Immature natural killer cell (primary cell): ENCODE measurements at regions not wholly inside any gene's neighbourhood (a gene's known extent, or its start where the extent isn't known, plus 50 kb on each side); places are given as distances from the start of the nearest gene placed in this dataset.
A peak's percentile ranks its signal among the peaks of the same experiment; 100 is the strongest.
"Not testable (repeated sequence)": the region's sequence is repeated elsewhere in the genome, so short reads cannot be mapped to it uniquely, and the experiment has no call there.

Experiments
- DNase-seq, 3 donors: peaks; one replicate each; pipeline ENCODE4 v3.0.0; 2022; ENCODE audit warnings: mixed read lengths in 1 of 3
- H3K27ac Mint-ChIP-seq, 6 donors: one replicate each; pipeline ENCODE4 v1.8.0; 2020; ENCODE audit warnings: mixed read lengths in 6 of 6, mild to moderate bottlenecking in 5 of 6, inconsistent platforms in 4 of 6, moderate library complexity in 3 of 6
- H3K27me3 Mint-ChIP-seq, 3 donors: one replicate each; pipeline ENCODE4 v1.8.0; 2020 to 2021; ENCODE audit warnings: low read depth in 3 of 3, mild to moderate bottlenecking in 3 of 3, mixed read lengths in 3 of 3, moderate library complexity in 3 of 3, inconsistent platforms in 1 of 3
- H3K36me3 Mint-ChIP-seq, 3 donors: one replicate each; pipeline ENCODE4 v1.8.0; 2020; ENCODE audit warnings: mixed read lengths in 3 of 3, inconsistent platforms in 2 of 3, mild to moderate bottlenecking in 2 of 3
- H3K4me1 Mint-ChIP-seq, 2 donors: one replicate each; pipeline ENCODE4 v1.8.0; 2020; ENCODE audit warnings: inconsistent platforms in 2 of 2, mild to moderate bottlenecking in 2 of 2, mixed read lengths in 2 of 2, moderate library complexity in 1 of 2
- H3K4me3 Mint-ChIP-seq, 5 donors: one replicate each; pipeline ENCODE4 v1.8.0; 2020; ENCODE audit warnings: mild to moderate bottlenecking in 5 of 5, mixed read lengths in 5 of 5, inconsistent platforms in 3 of 5, moderate library complexity in 3 of 5
- H3K9me3 Mint-ChIP-seq, 6 donors: one replicate each; pipeline ENCODE4 v1.8.0; 2020; ENCODE audit warnings: mild to moderate bottlenecking in 6 of 6, mixed read lengths in 6 of 6, inconsistent platforms in 4 of 6, moderate library complexity in 3 of 6

DNA sequence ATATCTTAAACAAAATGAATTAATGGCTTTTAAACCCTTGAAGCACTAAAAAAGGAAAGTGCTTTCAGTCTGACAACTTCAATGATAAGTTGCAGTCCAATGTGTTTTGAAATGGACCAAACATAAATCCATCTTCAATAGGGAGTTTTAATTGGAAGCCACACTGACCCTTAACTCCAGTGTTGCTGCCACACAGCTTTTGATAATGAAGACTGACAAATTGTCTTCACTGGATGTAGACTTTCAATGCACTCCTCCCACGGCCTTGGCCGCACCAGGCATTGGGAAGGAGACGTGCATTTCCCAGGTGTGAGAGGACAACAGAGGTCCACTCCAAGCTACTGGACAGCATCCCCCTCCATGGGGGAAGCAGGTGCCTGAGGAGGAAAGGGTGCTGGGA lies 159.0 kb upstream of the NRP1 start:
- H3K36me3 Mint-ChIP-seq: no peaks in the 10 kb centered on the region
- H3K4me1 Mint-ChIP-seq: no peaks in the 10 kb centered on the region
- no peaks in the 10 kb centered on the region for H3K9me3 Mint-ChIP-seq
- no peak for DNase-seq
- no peak overlapping the region for H3K4me3 Mint-ChIP-seq
- H3K27me3 Mint-ChIP-seq: peaks cover 4 to 9% (median 6%) of the 10 kb centered on the region in 3 donors
- H3K27ac Mint-ChIP-seq: no peak overlapping the region

- Mint-ChIP-seq H3K9me3 (no peaks in the 10 kb centered on the region), H3K27ac (no peak overlapping the region), H3K27me3 (peaks cover 4 to 9% (median 6%) of the 10 kb centered on the region in 3 donors), H3K36me3 (no peaks in the 10 kb centered on the region), H3K4me1 (no peaks in the 10 kb centered on the region), H3K4me3 (no peak overlapping the region)
- no peak for DNase-seq
These were observed 158.4 kb upstream of the NRP1 start for GRCh38 chr10:33492701-33493345.

- Mint-ChIP-seq H3K4me1 (peaks cover 5 to 11% of the 10 kb centered on the region in 2 donors), H3K9me3 (no peaks in the 10 kb centered on the region), H3K36me3 (no peaks in the 10 kb centered on the region), H3K27ac (no peak overlapping the region), H3K27me3 (peaks cover 4 to 6% (median 5%) of the 10 kb centered on the region in 3 donors), H3K4me3 (no peak overlapping the region)
- no peak for DNase-seq
These were observed 155.2 kb upstream of the NRP1 start for GRCh38 chr10:33489501-33490176.

DNA sequence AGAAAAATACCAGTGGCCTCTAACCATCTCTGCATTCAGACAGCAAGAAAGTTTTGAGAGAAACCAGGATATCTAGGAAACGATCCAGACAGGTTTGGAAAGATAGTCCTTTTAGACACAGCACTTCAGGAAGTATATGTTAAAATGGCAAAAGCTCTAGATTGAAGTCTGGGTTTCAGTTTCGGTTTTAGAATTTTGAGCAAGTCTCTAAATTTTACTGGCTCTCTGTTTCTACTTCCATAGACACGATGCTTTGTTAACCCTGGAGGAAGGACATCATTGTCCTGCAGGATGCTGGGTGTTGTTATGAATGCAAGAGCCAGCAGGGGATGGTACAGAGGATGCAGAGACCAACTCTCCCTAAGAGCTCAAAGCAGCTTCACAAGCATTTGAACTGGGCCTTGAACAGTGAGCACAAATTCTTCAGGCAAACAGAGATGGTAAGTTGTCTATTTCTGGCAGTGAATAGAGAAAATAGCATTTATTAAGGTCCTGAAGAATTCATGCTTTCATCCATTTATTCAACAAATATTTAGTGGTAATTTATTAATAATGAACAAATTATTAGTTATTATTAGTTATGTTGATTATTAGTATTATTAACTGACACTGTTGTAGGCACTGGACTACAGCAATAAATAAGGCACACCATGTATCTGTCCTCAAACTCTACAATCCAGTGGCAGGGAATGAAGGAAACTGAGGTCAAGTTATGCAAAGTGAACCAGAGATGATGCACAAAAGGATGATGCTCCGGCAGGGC lies 152.7 kb upstream of the NRP1 start:
- Mint-ChIP-seq H3K27me3 (peaks cover under 1 to 3% (median 2%) of the 10 kb centered on the region in 3 donors), H3K4me1 (peaks cover 5 to 11% of the 10 kb centered on the region in 2 donors), H3K36me3 (no peaks in the 10 kb centered on the region), H3K9me3 (no peaks in the 10 kb centered on the region), H3K4me3 (peak overlapping the region in 4 of 5 donors; percentile 15 to 51 (median 32)), H3K27ac (peak overlapping the region in 3 of 6 donors; percentile 4 to 46 (median 27))
- peak in 2 of 3 donors; percentile 3 to 5 for DNase-seq

DNA sequence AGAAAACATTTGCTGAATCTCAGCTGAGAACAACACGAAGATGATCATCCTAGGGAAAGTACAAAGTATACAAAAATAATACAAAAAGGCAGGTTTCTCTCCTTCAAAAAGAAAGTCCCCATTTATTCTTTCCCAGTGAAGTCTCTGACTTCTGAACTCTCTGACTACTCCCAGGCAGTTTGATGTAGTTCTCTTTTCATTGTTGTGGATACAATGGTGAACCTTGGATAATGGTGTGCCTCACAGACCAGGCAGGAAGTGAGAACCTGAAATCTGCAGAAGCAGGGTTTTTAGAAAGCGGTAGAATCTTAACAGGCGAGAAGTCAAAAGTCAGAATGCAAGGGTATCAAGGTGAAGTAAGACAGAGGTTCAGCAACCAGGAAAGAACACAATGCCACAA lies 150.8 kb upstream of the NRP1 start:
- Mint-ChIP-seq H3K36me3 (no peaks in the 10 kb centered on the region), H3K4me1 (peaks cover 5 to 11% of the 10 kb centered on the region in 2 donors), H3K4me3 (no peak overlapping the region), H3K27me3 (peaks cover 0 to 3% (median 2%) of the 10 kb centered on the region in 3 donors), H3K9me3 (no peaks in the 10 kb centered on the region), H3K27ac (no peak overlapping the region)
- no peak for DNase-seq

GRCh38 chr10:33484787-33485186 lies 150.3 kb upstream of the NRP1 start:
- Mint-ChIP-seq H3K9me3 (no peaks in the 10 kb centered on the region), H3K36me3 (no peaks in the 10 kb centered on the region), H3K27ac (no peak overlapping the region), H3K4me1 (peaks cover 5 to 11% of the 10 kb centered on the region in 2 donors), H3K27me3 (peaks cover 0 to 3% (median 2%) of the 10 kb centered on the region in 3 donors), H3K4me3 (no peak overlapping the region)
- DNase-seq: no peak

DNA sequence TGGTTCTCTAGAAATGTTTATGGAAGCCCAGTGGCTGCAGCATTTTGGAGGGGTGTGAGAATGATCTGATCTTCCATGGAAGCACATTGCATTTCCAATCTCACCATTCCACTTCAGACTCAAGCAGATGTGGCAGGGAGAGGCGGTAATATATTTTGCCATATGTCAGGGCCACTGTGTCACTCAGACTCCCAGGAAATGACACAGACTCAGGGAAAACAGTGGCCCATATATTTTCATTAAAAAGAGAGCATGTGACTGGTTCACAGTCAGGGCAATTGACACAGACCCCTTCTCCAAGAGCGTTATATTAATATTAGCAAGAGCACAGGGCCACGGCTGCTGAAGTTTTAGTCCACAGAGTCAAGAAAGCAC lies 149.3 kb upstream of the NRP1 start:
- H3K4me3 Mint-ChIP-seq: no peak overlapping the region
- DNase-seq: no peak

GRCh38 chr10:33483124-33483815 lies 148.8 kb upstream of the NRP1 start:
- H3K4me3 Mint-ChIP-seq: no peak overlapping the region
- H3K9me3 Mint-ChIP-seq: no peaks in the 10 kb centered on the region
- no peak overlapping the region for H3K27ac Mint-ChIP-seq
- H3K36me3 Mint-ChIP-seq: no peaks in the 10 kb centered on the region
- no peak for DNase-seq
- H3K4me1 Mint-ChIP-seq: peaks cover 5 to 11% of the 10 kb centered on the region in 2 donors
- H3K27me3 Mint-ChIP-seq: peaks cover 0 to 4% (median 2%) of the 10 kb centered on the region in 3 donors

More for the DNA sequence above, 149.3 kb upstream of the NRP1 start:
- Mint-ChIP-seq H3K27ac (no peak overlapping the region), H3K4me1 (peaks cover 5 to 11% of the 10 kb centered on the region in 2 donors), H3K27me3 (peaks cover 0 to 4% (median 2%) of the 10 kb centered on the region in 3 donors), H3K36me3 (no peaks in the 10 kb centered on the region), H3K9me3 (no peaks in the 10 kb centered on the region)

DNA sequence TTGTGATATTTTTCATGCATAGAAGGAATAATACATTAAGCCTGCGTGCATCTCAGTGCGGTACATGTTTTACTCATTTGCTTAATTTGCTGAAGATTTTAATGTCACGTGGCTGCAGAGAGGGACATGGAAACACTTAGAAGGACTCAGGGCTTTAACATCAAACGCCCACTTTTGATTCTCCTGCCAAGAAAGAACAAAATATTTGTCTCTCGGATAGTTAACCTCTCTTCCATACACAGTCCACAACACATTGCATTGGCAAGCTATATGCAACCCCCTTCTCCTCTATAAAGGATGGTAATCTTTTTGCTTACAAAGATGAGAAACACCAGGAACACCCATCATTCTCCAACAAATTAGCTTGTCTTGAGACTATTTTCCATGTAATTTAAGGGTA lies 148.0 kb upstream of the NRP1 start:
- H3K9me3 Mint-ChIP-seq: no peaks in the 10 kb centered on the region
- no peaks in the 10 kb centered on the region for H3K36me3 Mint-ChIP-seq

DNA sequence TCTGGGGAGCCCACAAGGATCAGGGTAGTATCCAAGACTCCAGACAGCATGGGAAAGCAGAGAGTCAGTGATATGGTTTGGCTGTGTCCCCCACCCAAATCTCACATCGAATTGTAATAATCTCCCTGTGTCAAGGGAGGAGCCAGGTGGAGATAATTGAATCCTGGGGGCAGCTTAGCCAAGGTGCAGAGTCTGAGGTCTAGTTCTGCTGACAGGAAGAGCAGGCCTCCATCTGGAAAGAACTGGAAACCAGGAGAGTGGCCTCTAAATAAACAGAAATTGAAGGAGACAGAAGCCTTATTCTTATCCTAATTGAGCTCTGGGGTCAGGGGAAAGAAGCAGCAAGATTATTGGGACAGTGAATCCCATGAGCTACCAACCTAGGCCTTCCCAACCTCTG lies 146.7 kb upstream of the NRP1 start:
- H3K9me3 Mint-ChIP-seq: no peaks in the 10 kb centered on the region
- no peaks in the 10 kb centered on the region for H3K4me1 Mint-ChIP-seq
- no peak overlapping the region for H3K27ac Mint-ChIP-seq
- peaks cover 4 to 9% (median 5%) of the 10 kb centered on the region in 3 donors for H3K27me3 Mint-ChIP-seq
- no peaks in the 10 kb centered on the region for H3K36me3 Mint-ChIP-seq
- no peak for DNase-seq
- no peak overlapping the region for H3K4me3 Mint-ChIP-seq

More for the DNA sequence above, 148.0 kb upstream of the NRP1 start:
- H3K4me1 Mint-ChIP-seq: peaks cover 5 to 11% of the 10 kb centered on the region in 2 donors
- DNase-seq: no peak
- no peak overlapping the region for H3K27ac Mint-ChIP-seq
- H3K27me3 Mint-ChIP-seq: peaks cover 0 to 4% (median 2%) of the 10 kb centered on the region in 3 donors
- H3K4me3 Mint-ChIP-seq: no peak overlapping the region

DNA sequence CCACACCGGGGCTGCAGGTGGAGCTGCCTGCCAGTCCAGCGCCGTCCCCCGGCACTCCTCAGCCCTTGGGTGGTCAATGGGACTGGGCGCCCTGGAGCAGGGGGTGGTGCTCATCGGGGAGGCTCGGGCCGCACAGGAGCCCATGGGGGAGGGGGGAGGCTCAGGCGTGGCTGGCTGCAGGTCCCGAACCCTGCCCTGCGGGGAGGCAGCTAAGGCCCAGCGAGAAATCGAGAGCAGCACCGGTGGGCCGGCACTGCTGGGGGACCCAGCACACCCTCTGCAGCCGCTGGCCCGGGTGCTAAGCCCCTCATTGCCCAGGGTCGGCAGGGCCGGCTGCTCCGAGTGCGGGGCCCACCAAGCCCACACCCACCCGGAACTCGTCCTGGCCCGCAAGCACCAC lies 145.9 kb upstream of the NRP1 start:
- not testable (repeated sequence) for H3K27ac Mint-ChIP-seq, DNase-seq, H3K36me3 Mint-ChIP-seq, H3K9me3 Mint-ChIP-seq, H3K4me3 Mint-ChIP-seq, H3K27me3 Mint-ChIP-seq, H3K4me1 Mint-ChIP-seq

GRCh38 chr10:33478675-33479125 lies 144.2 kb upstream of the NRP1 start:
- no peak overlapping the region for H3K4me3 Mint-ChIP-seq
- H3K9me3 Mint-ChIP-seq: no peaks in the 10 kb centered on the region
- H3K27ac Mint-ChIP-seq: no peak overlapping the region
- no peaks in the 10 kb centered on the region for H3K4me1 Mint-ChIP-seq
- DNase-seq: no peak
- peaks cover 4 to 11% (median 5%) of the 10 kb centered on the region in 3 donors for H3K27me3 Mint-ChIP-seq
- no peaks in the 10 kb centered on the region for H3K36me3 Mint-ChIP-seq

DNA sequence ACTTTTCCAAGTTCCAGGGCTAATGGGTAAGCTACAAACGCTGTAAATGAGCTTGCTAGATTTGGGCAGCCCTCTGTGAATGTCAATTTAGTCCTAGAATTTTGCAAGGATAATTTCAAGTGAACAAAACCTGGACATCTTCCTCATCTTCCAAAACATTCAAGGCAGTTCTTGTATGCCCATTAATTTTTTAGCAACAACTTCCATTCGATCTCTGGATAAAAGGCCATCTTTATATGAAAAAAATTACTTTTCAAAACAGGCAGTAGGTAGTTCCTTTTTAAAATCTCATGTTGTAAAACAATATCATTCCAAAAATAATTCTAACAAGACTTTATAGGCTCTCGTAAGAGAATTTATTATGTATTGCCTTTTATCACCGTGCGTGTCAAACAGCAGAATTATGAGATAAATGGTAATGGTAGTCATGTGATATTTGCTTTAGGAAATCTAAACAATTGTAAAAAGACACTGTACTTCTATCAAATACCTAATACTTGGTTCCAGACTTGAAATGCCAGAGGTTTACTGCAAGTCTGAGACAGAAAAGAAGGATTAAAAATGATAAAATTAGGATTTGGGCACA lies 143.7 kb upstream of the NRP1 start:
- no peak overlapping the region for H3K4me3 Mint-ChIP-seq
- peaks cover 2 to 11% (median 5%) of the 10 kb centered on the region in 3 donors for H3K27me3 Mint-ChIP-seq
- DNase-seq: no peak
- H3K27ac Mint-ChIP-seq: no peak overlapping the region
- no peaks in the 10 kb centered on the region for H3K36me3 Mint-ChIP-seq
- peaks cover 0 to 4% (median 0%) of the 10 kb centered on the region in 6 donors for H3K9me3 Mint-ChIP-seq
- H3K4me1 Mint-ChIP-seq: no peaks in the 10 kb centered on the region
